ENCODE measurements at regions not wholly inside any gene's neighbourhood (a gene's known extent, or its start where the extent isn't known, plus 50 kb on each side); places are given as distances from the start of the nearest gene placed in this dataset.

DNA sequence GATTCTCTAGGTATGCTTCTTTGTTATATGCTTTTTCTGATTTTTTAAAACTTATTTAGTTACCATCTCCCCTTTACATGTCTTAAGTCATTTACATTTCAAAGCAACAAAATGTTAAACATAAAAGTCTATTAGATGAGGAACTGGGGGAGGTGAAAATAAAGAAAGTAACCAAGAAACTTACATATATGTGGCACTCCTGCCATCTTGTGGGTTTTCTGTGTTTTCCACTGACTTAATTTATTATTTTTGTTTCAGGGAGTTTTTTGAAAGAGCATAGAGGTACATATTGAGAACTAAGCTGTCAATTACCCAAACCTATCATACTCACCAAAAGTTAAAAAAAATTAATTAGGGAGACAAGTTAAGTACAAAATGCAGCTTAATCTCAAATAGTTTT, 1531.1 kb downstream of the MRPL39 start:
- no peak overlapping the region for H4K8ac ChIP-seq (ENCODE audit: extremely low read depth, insufficient read depth, low read length)
- H4K20me1 ChIP-seq (replicated peaks in 1 of 2; ENCODE audit: control insufficient read depth in 1 of 2, insufficient read depth in 2 of 2, low read length in 2 of 2): no peaks in the 10 kb centered on the region
- H3K9ac ChIP-seq (replicated peaks in 1 of 4; ENCODE audit: extremely low read depth in 1 of 4, low read depth in 3 of 4, low read length in 3 of 4): no peak overlapping the region
- H3K56ac ChIP-seq (replicated peaks; ENCODE audit: insufficient read length, low read depth, low read length): no peak overlapping the region
- no peak overlapping the region for H3K23ac ChIP-seq (ENCODE audit: insufficient read length)
- TF ChIP-seq CBX8 (IDR thresholded peaks at IDR 0.05; ENCODE audit: borderline replicate concordance, low read depth, low read length) (no peak), RAD21 (IDR thresholded peaks at IDR 0.05 in 1 of 2, conservative IDR thresholded peaks at IDR 0.05 in 1 of 2; ENCODE audit: low read depth in 2 of 2, low read length in 2 of 2) (peak in 1 of 2 experiments; percentile 17; a peak in 2 of 4 replicates)
- no peak overlapping the region for H2BK120ac ChIP-seq (replicated peaks; ENCODE audit: low read depth, low read length)
- H3K14ac ChIP-seq (ENCODE audit: insufficient read length): no peak overlapping the region
- H3K4me3 ChIP-seq (ENCODE audit: extremely low read depth in 1 of 4, insufficient read depth in 2 of 4, low read depth in 3 of 4, low read length in 4 of 4): no peak overlapping the region
- no peak overlapping the region for H2AFZ ChIP-seq (ENCODE audit: low read length)
- no peak overlapping the region for H4K5ac ChIP-seq (ENCODE audit: insufficient read length, low read depth, low read length)
- H3K27ac ChIP-seq (ENCODE audit: low read depth, low read length): no peak overlapping the region
- H3K4me2 ChIP-seq (ENCODE audit: insufficient read depth in 1 of 2, low read depth in 2 of 2, low read length in 2 of 2): no peak overlapping the region
- H2BK20ac ChIP-seq (ENCODE audit: low read length): no peak overlapping the region
- no peak overlapping the region for H4K91ac ChIP-seq (replicated peaks; ENCODE audit: insufficient read length, low read length)
- no peak overlapping the region for H2BK5ac ChIP-seq (ENCODE audit: low read depth, low read length)
- no peaks in the 10 kb centered on the region for H3K79me1 ChIP-seq (ENCODE audit: low read depth, low read length)
- ChIA-PET POLR2A (ENCODE audit: partially characterized antibody) (no interaction called here), CTCF (ENCODE audit: partially characterized antibody) (interaction anchor here (1.0 kb wide), 1 partner anchor 9 kb away, joined by 3 read pairs; no protein-coding TSS in a partner anchor)
- no peaks in the 10 kb centered on the region for H3K36me3 ChIP-seq (ENCODE audit: control insufficient read depth in 2 of 4, insufficient read depth in 4 of 4, low read length in 3 of 4)
- H3K18ac ChIP-seq (ENCODE audit: extremely low read depth, low read length): no peak overlapping the region
- H3K23me2 ChIP-seq (ENCODE audit: low read depth, low read length): no peaks in the 10 kb centered on the region; the same call in 1 of the 2 replicates
- no peak overlapping the region for H3K4ac ChIP-seq (replicated peaks; ENCODE audit: insufficient read length, low read depth, low read length)
- no peak overlapping the region for H2BK15ac ChIP-seq (ENCODE audit: low read length)
- H2BK12ac ChIP-seq (ENCODE audit: low read depth, low read length): no peak overlapping the region
- H3K4me1 ChIP-seq (replicated peaks in 1 of 4; ENCODE audit: control insufficient read depth in 3 of 4, insufficient read depth in 4 of 4, low read length in 3 of 4): no peaks in the 10 kb centered on the region
- no peaks in the 10 kb centered on the region for H3K27me3 ChIP-seq (replicated peaks in 1 of 4; ENCODE audit: control insufficient read depth in 3 of 4, extremely low read depth in 1 of 4, insufficient read depth in 3 of 4, low read length in 3 of 4)
- H3K9me3 ChIP-seq (ENCODE audit: insufficient read depth in 2 of 2, low read depth in 1 of 2, low read length in 1 of 2): peaks cover 4 to 13% of the 10 kb centered on the region in 2 experiments; a peak in 1 of 4 replicates
- FAIRE-seq (no peak), DNase-seq (ENCODE audit: low read depth in 1 of 2, low spot score in 2 of 2) (no peak)
- no peak overlapping the region for H2AK5ac ChIP-seq (ENCODE audit: low read depth, low read length)
- H3K79me2 ChIP-seq (ENCODE audit: control insufficient read depth in 1 of 2, insufficient read depth in 2 of 2, low read length in 2 of 2): no peaks in the 10 kb centered on the region
